ENCODE measurements at regions not wholly inside any gene's neighbourhood (a gene's known extent, or its start where the extent isn't known, plus 50 kb on each side); places are given as distances from the start of the nearest gene placed in this dataset.

- TF ChIP-seq, protein P1, sequence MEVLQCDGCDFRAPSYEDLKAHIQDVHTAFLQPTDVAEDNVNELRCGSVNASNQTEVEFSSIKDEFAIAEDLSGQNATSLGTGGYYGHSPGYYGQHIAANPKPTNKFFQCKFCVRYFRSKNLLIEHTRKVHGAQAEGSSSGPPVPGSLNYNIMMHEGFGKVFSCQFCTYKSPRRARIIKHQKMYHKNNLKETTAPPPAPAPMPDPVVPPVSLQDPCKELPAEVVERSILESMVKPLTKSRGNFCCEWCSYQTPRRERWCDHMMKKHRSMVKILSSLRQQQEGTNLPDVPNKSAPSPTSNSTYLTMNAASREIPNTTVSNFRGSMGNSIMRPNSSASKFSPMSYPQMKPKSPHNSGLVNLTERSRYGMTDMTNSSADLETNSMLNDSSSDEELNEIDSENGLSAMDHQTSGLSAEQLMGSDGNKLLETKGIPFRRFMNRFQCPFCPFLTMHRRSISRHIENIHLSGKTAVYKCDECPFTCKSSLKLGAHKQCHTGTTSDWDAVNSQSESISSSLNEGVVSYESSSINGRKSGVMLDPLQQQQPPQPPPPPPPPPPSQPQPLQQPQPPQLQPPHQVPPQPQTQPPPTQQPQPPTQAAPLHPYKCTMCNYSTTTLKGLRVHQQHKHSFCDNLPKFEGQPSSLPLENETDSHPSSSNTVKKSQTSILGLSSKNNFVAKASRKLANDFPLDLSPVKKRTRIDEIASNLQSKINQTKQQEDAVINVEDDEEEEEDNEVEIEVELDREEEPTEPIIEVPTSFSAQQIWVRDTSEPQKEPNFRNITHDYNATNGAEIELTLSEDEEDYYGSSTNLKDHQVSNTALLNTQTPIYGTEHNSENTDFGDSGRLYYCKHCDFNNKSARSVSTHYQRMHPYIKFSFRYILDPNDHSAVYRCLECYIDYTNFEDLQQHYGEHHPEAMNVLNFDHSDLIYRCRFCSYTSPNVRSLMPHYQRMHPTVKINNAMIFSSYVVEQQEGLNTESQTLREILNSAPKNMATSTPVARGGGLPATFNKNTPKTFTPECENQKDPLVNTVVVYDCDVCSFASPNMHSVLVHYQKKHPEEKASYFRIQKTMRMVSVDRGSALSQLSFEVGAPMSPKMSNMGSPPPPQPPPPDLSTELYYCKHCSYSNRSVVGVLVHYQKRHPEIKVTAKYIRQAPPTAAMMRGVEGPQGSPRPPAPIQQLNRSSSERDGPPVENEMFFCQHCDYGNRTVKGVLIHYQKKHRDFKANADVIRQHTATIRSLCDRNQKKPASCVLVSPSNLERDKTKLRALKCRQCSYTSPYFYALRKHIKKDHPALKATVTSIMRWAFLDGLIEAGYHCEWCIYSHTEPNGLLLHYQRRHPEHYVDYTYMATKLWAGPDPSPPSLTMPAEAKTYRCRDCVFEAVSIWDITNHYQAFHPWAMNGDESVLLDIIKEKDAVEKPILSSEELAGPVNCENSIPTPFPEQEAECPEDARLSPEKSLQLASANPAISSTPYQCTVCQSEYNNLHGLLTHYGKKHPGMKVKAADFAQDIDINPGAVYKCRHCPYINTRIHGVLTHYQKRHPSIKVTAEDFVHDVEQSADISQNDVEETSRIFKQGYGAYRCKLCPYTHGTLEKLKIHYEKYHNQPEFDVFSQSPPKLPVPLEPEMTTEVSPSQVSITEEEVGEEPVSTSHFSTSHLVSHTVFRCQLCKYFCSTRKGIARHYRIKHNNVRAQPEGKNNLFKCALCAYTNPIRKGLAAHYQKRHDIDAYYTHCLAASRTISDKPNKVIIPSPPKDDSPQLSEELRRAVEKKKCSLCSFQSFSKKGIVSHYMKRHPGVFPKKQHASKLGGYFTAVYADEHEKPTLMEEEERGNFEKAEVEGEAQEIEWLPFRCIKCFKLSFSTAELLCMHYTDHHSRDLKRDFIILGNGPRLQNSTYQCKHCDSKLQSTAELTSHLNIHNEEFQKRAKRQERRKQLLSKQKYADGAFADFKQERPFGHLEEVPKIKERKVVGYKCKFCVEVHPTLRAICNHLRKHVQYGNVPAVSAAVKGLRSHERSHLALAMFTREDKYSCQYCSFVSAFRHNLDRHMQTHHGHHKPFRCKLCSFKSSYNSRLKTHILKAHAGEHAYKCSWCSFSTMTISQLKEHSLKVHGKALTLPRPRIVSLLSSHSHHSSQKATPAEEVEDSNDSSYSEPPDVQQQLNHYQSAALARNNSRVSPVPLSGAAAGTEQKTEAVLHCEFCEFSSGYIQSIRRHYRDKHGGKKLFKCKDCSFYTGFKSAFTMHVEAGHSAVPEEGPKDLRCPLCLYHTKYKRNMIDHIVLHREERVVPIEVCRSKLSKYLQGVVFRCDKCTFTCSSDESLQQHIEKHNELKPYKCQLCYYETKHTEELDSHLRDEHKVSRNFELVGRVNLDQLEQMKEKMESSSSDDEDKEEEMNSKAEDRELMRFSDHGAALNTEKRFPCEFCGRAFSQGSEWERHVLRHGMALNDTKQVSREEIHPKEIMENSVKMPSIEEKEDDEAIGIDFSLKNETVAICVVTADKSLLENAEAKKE (CRISPR knock-in tag; IDR thresholded peaks at IDR 0.05): no peak
- TF ChIP-seq EZH2phosphoT487 (IDR thresholded peaks at IDR 0.05; ENCODE audit: unreplicated experiment): no peak
- TF ChIP-seq ZNF331 (CRISPR knock-in tag; IDR thresholded peaks at IDR 0.05; ENCODE audit: low read depth): no peak
- no peak for TF ChIP-seq EZH2 (IDR thresholded peaks at IDR 0.05; ENCODE audit: low read depth, unreplicated experiment)
Observed at GRCh38 chr13:74758188-74758587, 624.0 kb upstream of the KLF12 start (continued).

DNA sequence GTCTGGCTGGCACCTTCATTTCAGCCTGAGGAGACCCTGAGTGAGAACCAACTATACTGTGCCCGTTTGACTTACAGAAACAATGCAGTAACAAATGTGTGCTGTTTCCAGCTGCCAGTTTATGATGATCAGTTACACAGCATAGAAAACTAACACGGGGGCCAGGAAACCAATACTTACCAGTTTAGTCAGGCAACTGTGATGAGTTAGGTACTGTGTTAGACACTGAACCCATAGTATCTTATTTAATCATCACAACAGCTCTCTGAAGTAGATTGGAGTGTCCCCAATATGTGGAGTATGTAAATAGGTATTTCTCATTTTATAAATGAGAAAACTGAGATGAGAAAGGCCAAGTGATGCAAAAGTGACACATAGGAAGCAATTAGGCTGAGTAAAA is 620.9 kb upstream of the KLF12 start:
- no peaks in the 10 kb centered on the region for H3K27me3 ChIP-seq (ENCODE audit: insufficient read depth)
- Mint-ChIP-seq H3K36me3 (ENCODE audit: low read depth) (no peaks in the 10 kb centered on the region), H3K4me3 (no peak overlapping the region), H3K27ac (no peak overlapping the region), H3K4me1 (peaks cover 8% of the 10 kb centered on the region; the same call in 2 of the 3 replicates), H3K9me3 (0 out of 3 replicates have a peak, but pooled peaks cover 3% of the 10 kb centered on the region), H3K27me3 (ENCODE audit: insufficient read depth, low read depth, poor library complexity) (peaks cover 4% of the 10 kb centered on the region)
- H3K4me3 ChIP-seq: no peak overlapping the region
- H3K79me2 ChIP-seq (replicated peaks; ENCODE audit: insufficient read depth): no peaks in the 10 kb centered on the region
- ATAC-seq: no peak
- H3K4me2 ChIP-seq: no peak overlapping the region
- no peaks in the 10 kb centered on the region for H3F3A ChIP-seq (replicated peaks; ENCODE audit: low read depth)
- no peak overlapping the region; the same call in 1 of the 2 replicates for H2AFZ ChIP-seq
- DNase-seq (ENCODE audit: low spot score): no peak
- no peaks in the 10 kb centered on the region for H3K36me3 ChIP-seq (ENCODE audit: insufficient read depth)
- H3K4me1 ChIP-seq (ENCODE audit: insufficient read depth): no peaks in the 10 kb centered on the region
- no peaks in the 10 kb centered on the region for H4K20me1 ChIP-seq (replicated peaks; ENCODE audit: insufficient read depth)
- peaks cover 15% of the 10 kb centered on the region; the same call in 1 of the 2 replicates for H3K9me2 ChIP-seq (ENCODE audit: insufficient read depth)
- no peak overlapping the region for H3K27ac ChIP-seq (ENCODE audit: low read depth)
- TF ChIP-seq EZH2phosphoT487 (IDR thresholded peaks at IDR 0.05; ENCODE audit: unreplicated experiment) (no peak), JUNB (IDR thresholded peaks at IDR 0.05; ENCODE audit: unreplicated experiment) (no peak), STAT1 (IDR thresholded peaks at IDR 0.05; ENCODE audit: unreplicated experiment) (no peak), CREB1 (CRISPR knock-in tag; IDR thresholded peaks at IDR 0.05; ENCODE audit: low read depth) (no peak), ZNF331 (CRISPR knock-in tag; IDR thresholded peaks at IDR 0.05; ENCODE audit: low read depth) (no peak), EZH2 (IDR thresholded peaks at IDR 0.05; ENCODE audit: low read depth, unreplicated experiment) (no peak), NANOG (IDR thresholded peaks at IDR 0.05; ENCODE audit: borderline replicate concordance) (no peak), POLR2AphosphoS5 (IDR thresholded peaks at IDR 0.05; ENCODE audit: low read depth) (no peak)
- TF ChIP-seq, protein P1 (CRISPR knock-in tag; IDR thresholded peaks at IDR 0.05): no peak
